HG03039 (cell line): ENCODE measurements at regions not wholly inside any gene's neighbourhood (a gene's known extent, or its start where the extent isn't known, plus 50 kb on each side); places are given as distances from the start of the nearest gene placed in this dataset.
"Not testable (repeated sequence)": the region's sequence is repeated elsewhere in the genome, so short reads cannot be mapped to it uniquely, and the experiment has no call there.

Experiments
- ATAC-seq: cut with Tn5 transposase; IDR thresholded peaks from one replicate; pipeline ENCODE4 v1.9.1; 2021; ENCODE audit warnings: mild to moderate bottlenecking, moderate library complexity; ENCODE audit not compliant: unreplicated experiment

DNA sequence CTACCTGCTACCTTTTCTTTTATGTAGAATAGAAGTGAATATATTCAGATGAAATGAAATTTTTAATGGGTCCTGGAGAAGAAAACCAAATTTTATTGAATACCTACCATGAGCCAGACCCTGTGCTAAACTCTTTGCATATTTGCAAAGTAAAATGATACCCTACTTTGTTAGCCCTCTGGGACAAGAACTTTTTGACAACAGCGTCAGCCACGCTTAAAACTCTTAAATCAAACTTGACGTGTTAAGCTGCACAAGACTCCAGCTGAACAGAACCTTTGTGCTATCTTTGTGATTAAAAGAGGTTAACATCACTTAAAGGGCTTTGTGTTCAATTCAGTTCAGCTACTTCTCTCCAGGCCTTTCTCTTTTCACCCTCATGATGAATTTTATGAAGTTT lies 316.5 kb downstream of the MEX3B start:
- ATAC-seq, result no peak

DNA sequence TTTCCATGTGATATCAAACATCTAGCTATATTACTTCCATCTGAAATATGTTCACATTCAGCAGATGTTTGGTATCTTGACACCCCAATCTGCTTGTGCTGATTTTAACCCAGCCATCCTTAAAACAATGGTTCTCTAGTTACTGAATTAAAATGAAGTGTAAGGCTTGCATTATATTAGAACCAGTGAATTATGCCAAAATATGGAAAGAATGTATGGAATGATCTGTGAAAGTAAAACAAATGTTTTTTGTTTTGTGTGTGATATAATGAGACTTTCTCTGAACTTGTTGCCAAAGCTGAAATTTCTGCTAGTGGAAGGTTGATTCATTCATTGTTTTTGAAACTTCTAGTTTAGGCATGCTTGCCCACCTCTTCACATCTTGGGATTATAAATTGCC lies 317.1 kb downstream of the MEX3B start:
- no peak for ATAC-seq

DNA sequence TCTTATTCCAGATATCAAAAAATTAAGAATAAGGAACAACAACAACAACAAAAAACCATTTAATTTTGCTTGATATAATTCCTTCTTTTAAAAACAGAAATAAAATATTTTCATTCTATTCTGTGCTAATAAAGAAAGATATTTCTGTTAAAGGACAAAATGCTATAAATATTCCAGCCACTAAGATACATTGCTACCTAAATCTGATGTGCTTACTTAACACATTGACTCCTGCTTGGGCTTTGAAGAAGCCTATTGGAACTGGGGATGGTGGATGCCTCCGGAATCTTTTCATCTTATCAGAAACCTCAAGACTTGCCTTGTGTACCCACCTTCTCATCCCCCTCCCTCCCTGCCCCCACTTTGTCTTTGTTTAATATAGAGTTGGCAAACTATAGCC lies 320.2 kb downstream of the MEX3B start:
- ATAC-seq, result no peak

DNA sequence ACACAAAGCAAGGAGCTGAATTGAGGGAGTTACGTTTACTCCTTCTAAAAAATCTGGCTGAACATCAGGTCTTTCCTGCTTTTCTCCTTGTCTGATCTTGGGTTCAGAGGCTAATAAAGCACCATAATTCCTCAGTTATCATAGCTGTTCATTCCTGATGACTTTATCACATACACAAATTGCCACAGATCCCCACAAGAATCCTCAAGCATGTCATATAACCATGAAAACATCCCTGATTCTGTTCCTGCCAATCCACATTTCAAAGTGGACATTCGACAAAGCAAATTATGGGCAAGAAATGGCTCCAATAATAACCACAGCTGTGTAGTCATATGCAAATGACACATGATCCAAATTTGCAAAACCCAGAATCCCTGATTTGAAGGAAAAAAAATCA lies 321.3 kb downstream of the MEX3B start:
- no peak for ATAC-seq

DNA sequence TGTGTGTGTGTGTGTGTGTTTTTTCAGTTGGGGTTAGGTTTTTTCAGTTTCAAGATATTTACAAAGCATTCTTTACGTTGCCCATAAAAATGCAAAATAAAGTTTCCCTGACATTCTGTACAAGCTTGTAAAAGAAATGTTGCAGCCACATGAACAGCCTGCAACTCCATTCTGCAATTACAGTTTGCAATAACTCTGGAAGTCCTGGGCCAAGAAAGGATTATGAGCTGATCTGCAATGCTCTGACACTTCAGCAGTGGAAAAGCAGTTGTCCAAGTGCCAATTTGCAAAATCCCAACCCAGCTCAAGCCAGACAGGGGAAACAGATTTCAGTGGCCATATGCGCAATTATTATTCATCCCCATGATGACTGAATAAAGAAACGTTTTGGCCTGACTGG lies 322.1 kb downstream of the MEX3B start:
- no peak for ATAC-seq

DNA sequence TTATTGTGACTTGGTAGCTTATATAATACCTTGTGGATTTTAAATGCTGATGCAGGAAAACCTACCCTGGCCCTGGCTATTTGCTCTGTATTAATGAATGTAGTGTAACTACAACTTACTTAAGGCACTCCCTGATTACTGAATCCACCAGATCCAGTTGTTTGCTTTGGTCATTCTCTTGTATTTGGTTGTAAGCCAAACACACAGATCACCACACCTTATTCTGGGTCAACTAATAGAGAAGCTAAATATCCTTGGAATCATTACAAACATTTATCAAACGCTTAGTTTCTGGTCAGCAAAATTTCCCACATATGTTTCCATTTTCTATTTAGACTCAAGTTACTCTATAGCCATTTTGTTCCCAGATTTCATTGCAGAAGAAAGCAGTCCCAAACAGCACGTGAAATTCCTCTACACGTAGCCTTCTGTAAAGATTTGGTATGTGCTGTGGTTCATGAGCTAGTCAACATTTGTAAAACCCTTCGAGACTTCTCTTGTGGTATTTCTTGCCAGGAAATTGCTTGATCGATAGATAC lies 322.6 kb downstream of the MEX3B start:
- no peak for ATAC-seq

DNA sequence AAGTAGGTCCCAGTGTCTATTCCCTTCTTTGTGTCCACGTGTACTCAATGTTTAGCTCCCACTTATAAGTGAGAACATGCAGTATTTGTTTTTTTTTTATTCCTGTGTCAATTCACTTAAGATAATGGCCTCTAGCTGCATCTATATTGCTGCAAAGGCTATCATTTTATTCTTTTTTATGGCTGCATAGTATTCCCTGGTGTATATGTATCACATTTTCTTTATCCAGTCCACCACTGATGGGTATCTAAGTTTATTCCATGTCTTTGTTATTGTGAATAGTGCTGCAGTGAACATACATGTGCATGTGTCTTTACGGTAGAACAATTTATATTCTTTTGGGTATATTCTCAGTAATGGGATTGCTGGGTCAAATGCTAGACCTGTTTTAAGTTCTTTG lies 329.4 kb downstream of the MEX3B start:
- ATAC-seq, result not testable (repeated sequence)

DNA sequence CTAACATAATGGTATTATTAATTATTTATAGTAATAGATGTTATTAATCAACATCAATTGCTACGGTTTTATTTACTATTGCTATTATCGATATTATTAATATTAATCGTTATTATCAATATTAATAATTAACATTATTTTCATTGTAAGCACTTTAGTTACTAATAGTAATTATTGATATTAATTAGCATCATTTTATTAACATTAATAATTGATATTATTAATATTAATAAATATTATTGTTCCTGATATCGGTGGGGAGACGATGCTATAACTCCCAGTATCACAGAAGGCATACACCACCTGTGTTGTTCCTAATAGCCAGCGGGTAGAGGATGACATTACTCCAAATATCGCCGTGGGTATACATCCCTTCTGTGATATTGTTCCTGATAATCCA lies 335.5 kb downstream of the MEX3B start:
- no peak for ATAC-seq

DNA sequence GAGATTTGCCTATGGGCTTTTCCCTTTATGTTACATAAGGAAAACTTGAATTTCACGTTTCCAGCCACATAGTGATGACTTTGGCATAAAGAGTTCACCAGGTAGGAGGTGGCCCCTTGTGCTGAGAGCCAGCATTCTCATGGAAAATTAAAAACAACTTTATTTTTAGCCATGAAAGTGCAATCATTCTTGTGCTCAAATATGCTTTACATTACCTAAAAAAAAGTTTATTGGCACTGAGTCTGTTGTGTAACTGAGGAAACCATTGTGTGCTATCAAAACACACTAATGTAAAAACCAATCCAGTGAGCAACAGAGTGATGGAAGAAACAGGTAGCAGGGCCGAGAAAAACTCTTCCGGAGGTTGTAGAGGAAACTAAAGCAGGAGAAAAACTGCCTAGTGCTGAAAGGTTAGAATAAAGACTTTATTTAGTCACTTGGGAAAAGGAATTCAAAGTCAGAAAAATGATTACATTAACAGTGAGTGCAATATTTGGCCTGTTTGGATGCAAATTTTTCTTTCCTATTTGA lies 332.9 kb upstream of the TMC3 start:
- not testable (repeated sequence) for ATAC-seq

DNA sequence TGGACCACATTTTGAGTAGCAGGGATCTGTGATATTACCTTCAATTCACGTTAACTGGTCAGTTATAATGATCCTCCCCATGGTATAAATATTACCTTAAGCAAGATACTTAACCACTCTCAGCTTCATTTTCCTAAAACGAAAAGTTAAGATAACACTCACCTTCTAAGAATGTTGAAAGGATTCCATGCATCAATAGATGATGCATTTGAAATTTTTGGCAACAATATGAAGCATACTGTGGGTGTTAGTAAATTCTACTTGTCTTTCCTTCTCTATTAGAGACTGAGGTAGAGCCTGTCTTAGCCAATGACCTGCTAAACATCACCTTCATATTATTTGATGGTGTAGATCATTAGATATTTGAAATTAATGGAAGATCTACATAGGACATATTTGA lies 331.7 kb upstream of the TMC3 start:
- ATAC-seq, result not testable (repeated sequence)

DNA sequence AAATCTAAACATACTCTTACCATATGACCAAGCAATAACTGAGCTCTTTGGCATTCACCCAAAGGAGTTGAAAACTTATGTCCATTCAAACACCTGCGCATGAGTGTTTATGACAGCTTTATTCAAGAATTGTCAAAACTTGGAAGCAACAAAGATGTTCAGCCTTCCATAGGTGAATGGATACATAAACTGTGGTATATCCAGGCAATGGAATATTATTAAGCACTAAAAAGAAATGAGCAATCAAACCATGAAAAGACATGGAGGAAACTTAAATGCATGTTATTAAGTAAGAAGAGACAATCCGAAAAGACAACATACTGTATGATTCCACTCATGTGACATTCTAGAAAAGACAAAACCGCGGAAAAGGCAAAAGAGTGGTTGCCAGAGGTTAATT lies 312.0 kb upstream of the TMC3 start:
- ATAC-seq, result no peak

DNA sequence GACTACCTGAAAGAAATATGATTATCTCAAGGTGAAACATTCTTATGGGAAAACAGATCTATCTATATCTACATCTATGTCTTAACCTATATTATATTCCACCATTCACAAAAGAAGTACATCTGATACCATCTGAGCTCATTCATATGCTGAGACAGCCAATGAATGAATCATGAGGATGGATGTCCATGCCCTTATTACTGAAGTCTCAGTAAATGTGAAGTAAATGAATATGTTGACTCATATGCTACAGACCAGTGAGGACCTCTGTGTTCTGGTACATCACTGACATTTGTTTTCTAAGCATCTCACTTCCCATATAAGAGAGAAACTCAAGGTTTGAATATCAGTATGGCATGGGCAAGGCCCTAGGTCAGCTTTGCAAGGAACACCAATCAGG lies 311.2 kb upstream of the TMC3 start:
- no peak for ATAC-seq

DNA sequence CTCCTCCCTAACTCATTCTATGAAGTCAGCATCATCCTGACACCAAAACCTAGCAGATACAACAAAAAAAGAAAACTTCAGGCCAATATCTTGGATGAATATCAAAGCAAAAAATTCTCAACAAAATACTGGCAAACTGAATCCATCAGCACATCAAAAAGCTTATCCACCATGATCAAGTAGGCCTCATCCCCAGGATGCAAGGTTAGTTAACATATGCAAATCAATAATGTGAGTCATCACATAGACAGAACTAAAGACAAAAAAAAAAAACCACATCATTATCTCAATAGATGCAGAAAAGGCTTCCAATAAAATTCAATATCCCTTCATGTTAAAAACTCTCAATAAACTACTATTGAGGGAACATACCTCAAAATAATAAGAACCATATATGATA lies 306.8 kb upstream of the TMC3 start:
- ATAC-seq, result no peak

DNA sequence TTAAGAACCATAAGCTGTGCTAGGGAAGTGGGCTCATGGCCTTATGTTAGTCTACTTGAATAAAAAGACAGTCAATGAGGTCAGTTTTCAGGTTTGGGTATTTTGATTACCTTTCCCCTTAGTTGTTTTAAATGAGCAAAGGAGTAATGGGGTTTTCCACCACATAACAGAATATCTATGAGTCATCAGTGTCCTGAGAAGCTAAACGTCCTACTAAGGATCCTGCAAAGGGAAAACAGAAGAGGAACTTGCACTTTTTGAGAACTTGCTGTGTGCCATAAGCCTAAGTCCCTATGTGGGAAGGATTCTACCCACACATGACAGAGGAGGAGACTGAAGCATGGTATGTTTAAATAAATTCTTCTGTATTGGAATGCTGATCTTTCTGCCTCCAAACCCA lies 292.8 kb upstream of the TMC3 start:
- ATAC-seq, result no peak

DNA sequence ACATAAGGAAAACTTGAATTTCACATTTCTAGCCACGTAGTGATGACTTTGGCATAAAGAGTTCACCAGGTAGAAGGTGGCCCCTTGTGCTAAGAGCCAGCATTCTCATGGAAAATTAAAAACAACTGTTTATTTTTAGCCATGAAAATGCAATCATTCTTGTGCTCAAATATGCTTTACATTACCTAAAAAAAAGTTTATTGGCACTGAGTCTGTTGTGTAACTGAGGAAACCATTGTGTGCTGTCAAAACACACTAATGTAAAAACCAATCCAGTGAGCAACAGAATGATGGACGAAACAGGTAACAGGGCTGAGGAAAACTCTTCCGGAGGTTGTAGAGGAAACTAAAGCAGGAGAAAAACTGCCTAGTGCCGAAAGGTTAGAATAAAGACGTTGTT lies 287.0 kb upstream of the TMC3 start:
- ATAC-seq, result no peak

DNA sequence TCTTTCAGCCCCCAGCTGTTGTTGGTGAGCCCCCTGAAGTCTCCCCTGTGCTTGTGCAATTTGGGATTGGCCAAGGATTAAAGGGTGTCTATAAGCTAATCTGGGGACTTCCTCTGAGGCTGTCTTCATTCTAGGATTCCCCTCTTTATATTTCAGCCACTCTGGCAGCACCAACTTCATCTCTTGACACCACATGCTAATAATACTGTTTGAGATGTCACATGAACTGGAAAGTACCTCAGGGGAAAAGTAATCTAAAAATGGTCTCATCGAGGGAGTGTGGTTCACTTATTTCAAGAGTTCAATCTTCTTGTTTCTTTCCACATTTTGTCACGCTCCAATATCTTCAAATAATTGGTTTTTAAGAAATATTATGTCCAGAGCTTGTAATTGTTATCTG lies 279.2 kb upstream of the TMC3 start:
- no peak for ATAC-seq

DNA sequence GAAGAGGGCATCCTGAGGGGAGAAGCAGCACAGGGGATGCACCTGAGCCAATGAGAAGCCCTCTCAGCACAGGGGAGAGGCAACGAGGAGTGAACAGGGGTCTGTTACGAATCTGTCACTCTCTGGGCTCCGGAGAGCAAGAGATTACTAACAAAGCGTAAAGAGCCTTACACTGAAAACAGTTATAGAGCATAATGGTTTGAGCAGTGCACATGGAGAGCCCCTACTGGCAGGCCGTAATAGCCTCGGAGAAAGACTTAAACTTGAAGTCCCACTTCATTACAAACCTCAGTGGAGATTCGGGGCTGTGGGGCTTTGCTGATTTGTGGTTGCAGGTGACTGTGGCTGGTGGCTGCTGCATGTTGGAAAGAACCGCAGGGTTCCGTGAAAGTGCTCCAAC lies 271.5 kb upstream of the TMC3 start:
- no peak for ATAC-seq

DNA sequence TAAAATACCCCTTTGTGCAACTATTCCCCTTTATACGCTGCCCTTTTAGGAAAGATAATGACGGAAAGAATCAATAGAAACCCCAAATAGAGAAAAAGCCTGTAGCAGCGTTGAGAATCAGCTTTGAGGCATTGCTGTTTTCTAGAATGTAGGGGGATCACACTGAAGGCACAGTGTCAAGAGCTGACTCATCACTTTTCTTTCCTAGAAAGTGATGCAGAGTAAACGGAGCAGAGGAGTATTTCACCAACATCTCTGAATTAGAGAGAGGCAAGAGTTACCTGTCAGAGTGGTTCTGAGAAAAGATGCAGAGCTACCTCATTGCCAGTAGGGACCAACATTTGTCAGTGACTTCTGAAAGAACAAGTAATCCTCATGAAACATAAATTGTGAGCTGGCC lies 269.8 kb upstream of the TMC3 start:
- no peak for ATAC-seq

DNA sequence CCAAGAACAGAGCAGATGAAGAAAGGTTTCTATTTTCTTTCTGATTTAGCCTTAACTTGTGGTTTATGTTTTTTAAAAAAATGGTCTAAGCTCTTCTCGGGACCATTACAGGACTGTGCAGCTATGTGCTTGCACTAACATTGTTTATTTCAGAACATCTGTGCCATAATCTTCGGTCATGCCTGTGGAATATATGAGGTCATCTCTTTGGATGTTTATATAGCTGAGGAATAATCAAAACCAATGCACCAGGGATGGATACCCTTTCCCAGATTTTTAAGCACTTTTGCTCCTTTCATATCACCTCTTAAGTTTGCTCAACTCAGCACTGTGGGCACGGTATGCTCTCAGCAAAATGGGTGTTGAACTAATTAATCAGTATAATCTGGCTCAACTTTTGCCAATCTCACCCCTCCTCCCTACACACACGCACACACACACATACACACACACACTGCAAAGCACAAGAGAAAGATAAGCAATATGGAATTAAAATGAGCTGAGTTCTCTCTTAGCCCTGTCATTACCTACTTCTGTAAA lies 268.5 kb upstream of the TMC3 start:
- no peak for ATAC-seq

DNA sequence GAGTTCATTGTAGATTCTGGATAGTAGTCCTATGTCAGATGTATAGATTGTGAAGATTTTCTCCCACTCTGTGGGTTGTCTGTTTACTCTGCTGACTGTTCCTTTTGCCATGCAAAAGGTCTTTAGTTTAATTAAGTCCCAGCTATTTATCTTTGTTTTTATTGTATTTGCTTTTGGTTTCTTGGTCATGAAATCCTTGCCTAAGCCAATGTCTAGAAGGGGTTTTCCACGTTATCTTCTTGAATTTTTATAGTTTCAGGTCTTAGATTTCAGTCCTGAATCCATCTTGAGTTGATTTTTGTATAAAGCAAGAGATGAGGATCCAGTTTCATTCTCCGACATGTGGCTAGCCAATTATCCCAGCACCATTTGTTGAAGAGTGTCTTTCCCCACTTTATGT lies 262.1 kb upstream of the TMC3 start:
- not testable (repeated sequence) for ATAC-seq

DNA sequence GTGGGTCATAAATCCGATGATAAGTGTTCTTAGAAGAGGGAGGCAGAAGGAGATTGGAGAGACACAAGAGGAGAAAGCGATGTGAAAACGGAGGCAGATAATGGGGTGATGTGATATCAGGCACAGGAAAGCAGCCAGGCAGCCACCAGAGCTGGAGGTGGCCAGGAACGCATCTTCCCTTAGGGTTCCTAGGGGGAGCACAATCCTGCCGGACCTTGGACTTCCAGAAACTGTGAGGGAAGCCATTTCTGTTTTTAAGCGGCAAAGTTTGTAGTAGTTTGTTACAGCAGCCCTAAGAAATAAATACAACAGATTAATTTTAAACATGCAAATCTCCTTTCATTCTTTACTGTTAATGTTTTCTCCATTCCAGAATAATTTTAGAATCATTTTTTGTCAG lies 259.9 kb upstream of the TMC3 start:
- no peak for ATAC-seq

DNA sequence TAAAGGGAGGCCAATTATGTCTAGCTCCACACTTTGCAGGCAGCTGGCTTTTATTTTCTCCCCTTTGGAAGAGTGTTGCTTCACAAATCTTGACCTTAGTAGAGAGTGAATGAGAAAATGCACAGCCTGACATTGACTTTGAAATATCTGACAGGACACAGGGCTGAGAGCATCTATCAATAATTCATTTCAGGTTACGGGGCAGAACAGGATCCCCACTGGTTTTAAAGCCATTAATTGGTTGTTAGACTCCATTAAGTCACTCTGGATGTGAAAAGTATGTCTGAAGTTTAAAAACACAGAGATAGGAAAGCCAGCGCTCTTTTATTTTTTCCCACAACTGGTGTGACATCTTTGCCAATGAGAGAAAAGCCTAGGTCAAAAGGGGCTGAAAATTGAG lies 251.9 kb upstream of the TMC3 start:
- ATAC-seq, result no peak

DNA sequence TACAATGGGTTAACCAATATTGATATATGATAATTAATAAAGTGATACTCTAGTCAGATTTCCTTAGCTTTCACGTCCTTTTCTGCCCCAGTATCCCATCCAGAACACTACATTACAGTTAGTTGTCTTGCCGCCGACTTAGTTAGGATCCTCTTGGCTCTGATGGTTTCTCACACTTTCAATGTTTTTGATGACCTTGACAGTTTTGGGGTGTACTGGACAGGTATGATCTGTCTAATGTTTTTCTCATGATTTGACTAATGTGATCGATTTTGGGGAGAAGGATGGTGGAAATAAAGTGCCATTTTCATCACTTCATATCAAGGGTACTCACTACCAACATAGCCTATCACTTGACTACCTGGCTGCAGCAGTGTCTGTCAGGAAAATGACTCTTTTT lies 245.0 kb upstream of the TMC3 start:
- no peak for ATAC-seq
